Esophagus muscularis mucosa (tissue), 3 donors: ENCODE measurements at regions not wholly inside any gene's neighbourhood (a gene's known extent, or its start where the extent isn't known, plus 50 kb on each side); places are given as distances from the start of the nearest gene placed in this dataset.

Experiments used
- POLR2A ChIP-seq: fragments of 450-650 bp; IDR thresholded peaks from one replicate; pipeline ENCODE4 v1.6.1; 2017; ENCODE audit warnings: antibody characterized with exemption, moderate library complexity, mild to moderate bottlenecking, low read depth
- TF ChIP-seq, protein P1 (sequence below), 3 experiments: fragments of 200-600 bp in 2 of 3; fragments of 450-650 bp in 1 of 3; sonication (generic) in 2 of 3; IDR thresholded peaks; one replicate each; pipeline ENCODE4 v1.5.1; 2017 to 2019; ENCODE audit warnings: antibody characterized with exemption in 3 of 3, mild to moderate bottlenecking in 2 of 3, moderate library complexity in 1 of 3

DNA sequence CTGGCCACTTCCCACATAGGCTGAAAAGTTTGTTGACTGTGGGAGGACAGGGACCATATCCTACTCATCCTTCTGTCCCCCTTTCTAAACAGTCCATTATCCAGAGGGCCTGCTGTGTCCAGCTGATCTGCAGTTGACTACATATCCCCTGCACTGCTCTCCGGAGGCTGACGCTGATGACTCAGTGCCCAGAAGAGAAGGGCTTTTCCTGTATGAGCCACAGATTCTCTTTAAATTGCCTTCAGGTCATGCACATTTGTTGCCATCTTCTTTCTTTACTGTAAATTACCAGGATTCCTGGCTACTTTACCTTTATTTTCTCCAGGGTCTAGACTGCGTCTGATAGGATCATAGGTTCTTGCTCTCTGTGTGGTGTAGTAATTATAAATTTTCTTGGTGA is 125.2 kb downstream of the LACC1 start:
- TF ChIP-seq, protein P1, sequence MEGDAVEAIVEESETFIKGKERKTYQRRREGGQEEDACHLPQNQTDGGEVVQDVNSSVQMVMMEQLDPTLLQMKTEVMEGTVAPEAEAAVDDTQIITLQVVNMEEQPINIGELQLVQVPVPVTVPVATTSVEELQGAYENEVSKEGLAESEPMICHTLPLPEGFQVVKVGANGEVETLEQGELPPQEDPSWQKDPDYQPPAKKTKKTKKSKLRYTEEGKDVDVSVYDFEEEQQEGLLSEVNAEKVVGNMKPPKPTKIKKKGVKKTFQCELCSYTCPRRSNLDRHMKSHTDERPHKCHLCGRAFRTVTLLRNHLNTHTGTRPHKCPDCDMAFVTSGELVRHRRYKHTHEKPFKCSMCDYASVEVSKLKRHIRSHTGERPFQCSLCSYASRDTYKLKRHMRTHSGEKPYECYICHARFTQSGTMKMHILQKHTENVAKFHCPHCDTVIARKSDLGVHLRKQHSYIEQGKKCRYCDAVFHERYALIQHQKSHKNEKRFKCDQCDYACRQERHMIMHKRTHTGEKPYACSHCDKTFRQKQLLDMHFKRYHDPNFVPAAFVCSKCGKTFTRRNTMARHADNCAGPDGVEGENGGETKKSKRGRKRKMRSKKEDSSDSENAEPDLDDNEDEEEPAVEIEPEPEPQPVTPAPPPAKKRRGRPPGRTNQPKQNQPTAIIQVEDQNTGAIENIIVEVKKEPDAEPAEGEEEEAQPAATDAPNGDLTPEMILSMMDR (IDR thresholded peaks at IDR 0.05): no peak
- TF ChIP-seq POLR2A: no peak
